VCaP (cell line): ENCODE measurements at regions not wholly inside any gene's neighbourhood (a gene's known extent, or its start where the extent isn't known, plus 50 kb on each side); places are given as distances from the start of the nearest gene placed in this dataset.

ENCODE experiments used
- H3K27ac ChIP-seq: fragments of 450-650 bp; 2 replicates; pipeline ENCODE4 v1.5.1; 2017
- TF ChIP-seq, protein P1 (sequence below): fragments of 450-650 bp; conservative IDR thresholded peaks from 2 replicates; pipeline ENCODE4 v1.5.1; 2017; ENCODE audit warnings: mild to moderate bottlenecking, moderate library complexity

DNA sequence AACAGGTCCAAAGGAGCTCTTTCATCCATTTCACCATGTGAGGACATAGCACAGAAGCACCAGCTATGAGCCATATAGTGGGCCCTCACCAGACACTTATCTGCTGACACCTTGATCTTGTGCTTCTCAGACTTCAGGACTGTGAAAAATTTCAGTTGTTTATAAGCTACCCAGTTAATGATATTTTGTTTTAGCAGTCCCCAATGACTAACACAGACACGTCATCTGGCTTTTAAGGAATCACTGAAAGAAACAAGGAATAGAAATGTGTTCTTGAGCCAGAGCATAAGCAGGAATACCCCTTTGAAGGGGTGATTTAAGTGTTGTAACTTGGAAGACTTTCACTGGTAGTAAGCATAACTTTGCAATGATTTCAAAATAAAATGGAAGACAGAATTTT lies 214.7 kb upstream of the PTCHD4 start:
- TF ChIP-seq, protein P1, sequence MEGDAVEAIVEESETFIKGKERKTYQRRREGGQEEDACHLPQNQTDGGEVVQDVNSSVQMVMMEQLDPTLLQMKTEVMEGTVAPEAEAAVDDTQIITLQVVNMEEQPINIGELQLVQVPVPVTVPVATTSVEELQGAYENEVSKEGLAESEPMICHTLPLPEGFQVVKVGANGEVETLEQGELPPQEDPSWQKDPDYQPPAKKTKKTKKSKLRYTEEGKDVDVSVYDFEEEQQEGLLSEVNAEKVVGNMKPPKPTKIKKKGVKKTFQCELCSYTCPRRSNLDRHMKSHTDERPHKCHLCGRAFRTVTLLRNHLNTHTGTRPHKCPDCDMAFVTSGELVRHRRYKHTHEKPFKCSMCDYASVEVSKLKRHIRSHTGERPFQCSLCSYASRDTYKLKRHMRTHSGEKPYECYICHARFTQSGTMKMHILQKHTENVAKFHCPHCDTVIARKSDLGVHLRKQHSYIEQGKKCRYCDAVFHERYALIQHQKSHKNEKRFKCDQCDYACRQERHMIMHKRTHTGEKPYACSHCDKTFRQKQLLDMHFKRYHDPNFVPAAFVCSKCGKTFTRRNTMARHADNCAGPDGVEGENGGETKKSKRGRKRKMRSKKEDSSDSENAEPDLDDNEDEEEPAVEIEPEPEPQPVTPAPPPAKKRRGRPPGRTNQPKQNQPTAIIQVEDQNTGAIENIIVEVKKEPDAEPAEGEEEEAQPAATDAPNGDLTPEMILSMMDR = no peak
- H3K27ac ChIP-seq = no peak overlapping the region

DNA sequence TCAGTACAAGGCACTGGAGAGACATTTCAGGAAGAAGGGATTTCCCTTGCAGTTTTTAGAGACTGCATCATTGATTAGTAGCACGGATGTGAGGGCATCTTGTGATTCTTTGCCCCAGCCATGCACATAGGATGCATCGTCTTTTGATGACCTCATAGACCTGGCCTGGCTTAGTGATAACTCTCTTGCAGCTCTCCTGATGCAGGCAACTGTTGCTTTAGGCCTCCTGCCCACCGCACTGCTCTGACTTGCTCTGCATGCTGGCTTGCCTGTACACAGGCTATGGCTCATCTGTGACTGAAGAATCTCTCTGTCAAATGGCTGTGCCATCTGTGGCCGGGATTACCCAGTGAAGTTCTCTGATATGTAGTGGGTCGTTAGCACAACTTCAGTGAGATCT lies 207.7 kb upstream of the PTCHD4 start:
- H3K27ac ChIP-seq = no peak overlapping the region
- TF ChIP-seq, protein P1 = no peak

DNA sequence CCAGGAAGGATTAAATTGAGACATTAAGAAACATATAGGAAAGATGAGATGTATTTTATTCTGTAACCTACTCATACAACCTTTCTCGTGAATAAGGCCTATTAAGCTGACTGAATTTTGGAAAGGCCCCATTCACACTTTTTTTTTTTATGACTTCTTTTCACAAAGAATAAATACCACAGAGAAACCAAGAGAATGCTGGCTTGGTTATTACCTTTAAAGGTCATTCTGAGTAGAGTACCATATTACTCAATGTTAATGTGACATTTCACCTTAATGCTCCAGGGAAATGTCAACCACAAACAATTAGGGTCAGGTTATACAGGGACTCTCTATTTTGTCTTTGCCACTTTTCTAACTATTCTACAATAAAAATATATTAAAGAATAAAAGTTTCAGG lies 204.9 kb upstream of the PTCHD4 start:
- TF ChIP-seq, protein P1 = no peak
- H3K27ac ChIP-seq = no peak overlapping the region

DNA sequence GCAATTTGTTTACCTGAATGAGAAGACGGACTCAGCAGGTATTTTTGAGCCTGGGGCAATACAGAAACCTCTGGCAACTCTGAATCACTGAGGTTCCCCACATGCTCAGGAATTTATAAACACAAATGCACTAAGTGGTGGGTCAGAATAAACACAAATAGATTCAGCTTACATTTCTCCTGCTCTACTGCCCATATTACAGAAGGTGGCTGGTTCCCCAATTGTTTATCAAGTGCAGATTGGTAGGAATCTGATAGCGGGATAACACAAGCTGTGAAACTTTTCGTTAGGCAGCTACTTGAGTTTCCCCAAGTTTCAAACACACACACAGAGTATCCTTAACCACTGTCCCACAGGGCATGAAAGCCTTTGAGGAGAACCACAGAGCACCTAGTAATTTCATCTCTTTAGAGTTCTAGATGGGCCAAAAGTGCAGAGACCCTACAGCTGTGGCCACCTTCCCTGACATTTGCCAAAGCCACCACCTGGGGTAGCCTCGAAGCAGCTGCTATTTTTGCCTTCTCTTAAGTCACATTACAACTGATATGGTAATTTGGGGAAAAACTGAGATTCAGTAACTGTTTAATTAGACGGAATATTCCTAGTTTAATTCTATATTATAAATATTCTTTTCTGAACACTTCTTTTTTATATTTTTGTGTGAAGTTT lies 204.2 kb upstream of the PTCHD4 start:
- no peak overlapping the region for H3K27ac ChIP-seq
- TF ChIP-seq, protein P1 = no peak

DNA sequence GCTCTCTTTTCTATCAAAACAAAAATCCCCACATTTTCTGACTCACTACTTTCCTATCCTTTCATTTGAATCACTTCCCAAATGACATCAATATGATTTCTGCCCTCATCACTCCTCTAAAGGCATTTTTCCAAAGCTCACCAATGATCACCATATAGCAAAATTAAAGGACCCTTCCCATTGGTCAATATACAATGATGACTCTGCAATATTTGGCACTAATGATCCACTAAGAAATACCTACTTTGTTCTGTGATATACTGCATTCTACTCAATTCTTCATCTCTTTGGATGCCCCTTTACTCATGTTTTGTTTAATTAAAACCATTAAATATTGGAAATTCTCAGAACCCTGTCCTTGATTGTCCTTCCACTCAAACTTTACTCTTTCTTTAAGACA lies 200.3 kb upstream of the PTCHD4 start:
- TF ChIP-seq, protein P1 = no peak
- H3K27ac ChIP-seq = no peak overlapping the region

DNA sequence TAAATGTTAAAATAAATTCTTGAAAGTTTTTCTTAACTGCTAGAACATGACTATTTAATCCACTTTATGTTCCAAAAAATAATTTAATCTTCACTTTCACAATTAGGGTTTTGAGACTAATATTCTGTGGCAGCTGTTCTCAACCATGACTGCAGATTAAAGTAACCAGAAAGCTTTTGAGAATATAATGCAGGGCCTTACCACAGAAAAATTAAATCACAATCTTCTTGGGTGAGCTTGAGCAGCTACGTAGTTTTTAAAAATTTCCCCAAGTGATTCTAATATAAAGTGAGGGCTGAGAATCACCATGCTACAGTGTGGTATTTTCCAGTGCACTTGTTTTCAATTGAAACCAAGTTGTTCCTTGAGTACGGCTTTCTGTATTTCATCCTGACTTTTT lies 196.6 kb upstream of the PTCHD4 start:
- TF ChIP-seq, protein P1 = no peak
- H3K27ac ChIP-seq = no peak overlapping the region

DNA sequence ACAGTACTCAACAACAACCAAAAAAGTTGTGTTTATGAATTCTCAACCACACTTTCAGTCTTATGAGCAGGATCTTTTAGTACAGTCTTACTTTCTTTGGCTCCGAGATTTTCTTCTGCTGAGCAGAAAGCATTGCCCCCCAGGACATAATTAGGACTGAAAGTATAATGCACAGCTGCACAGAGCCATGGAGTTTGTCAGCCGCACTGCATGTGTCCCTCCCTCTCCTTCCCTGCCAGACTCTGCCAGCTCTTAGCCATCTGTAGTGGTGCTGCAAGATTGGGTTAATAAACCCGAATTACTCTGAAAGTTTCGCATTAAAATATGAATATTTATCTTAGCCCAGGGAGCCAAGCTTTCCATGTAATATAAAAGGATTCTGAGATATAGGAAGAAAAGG lies 179.6 kb upstream of the PTCHD4 start:
- TF ChIP-seq, protein P1 = no peak
- H3K27ac ChIP-seq = no peak overlapping the region
